ENCODE measurements at regions not wholly inside any gene's neighbourhood (a gene's known extent, or its start where the extent isn't known, plus 50 kb on each side); places are given as distances from the start of the nearest gene placed in this dataset.

GRCh38 chr1:214791961-214792360 lies 189.0 kb downstream of the CENPF start:
- peaks cover 52% of the 10 kb centered on the region for H3K27me3 ChIP-seq (replicated peaks; ENCODE audit: insufficient read depth, low read depth, low read length, poor library complexity)
- intact Hi-C loops (cut with micrococcal nuclease; ENCODE audit: unreplicated experiment), result no loop called here
- no TSS peak for BruUV-seq (replicated peaks)
- no peak overlapping the region for H3K4me3 ChIP-seq (ENCODE audit: low read depth, low read length, poor library complexity, severe bottlenecking)
- ChIA-PET POLR2A (ENCODE audit: low non-redundant PET) (no interaction called here), CTCF (no interaction called here)
- H3K27ac ChIP-seq (ENCODE audit: low read depth, low read length, poor library complexity, severe bottlenecking), result no peak overlapping the region
- DNase-seq (ENCODE audit: low spot score), result no peak
- TF ChIP-seq EZH2 (IDR thresholded peaks at IDR 0.05; ENCODE audit: borderline replicate concordance, low read depth, low read length, poor library complexity, severe bottlenecking), result no peak
- TF ChIP-seq CTCF (conservative IDR thresholded peaks at IDR 0.05; ENCODE audit: low read depth, low read length), result no peak
- no peaks in the 10 kb centered on the region for H3K36me3 ChIP-seq (ENCODE audit: insufficient read depth, low read length, poor library complexity, severe bottlenecking)
- H3K4me1 ChIP-seq (ENCODE audit: insufficient read depth, low read length, poor library complexity, severe bottlenecking), result no peaks in the 10 kb centered on the region
- H3K9me3 ChIP-seq (ENCODE audit: low read depth, low read length, poor library complexity, severe bottlenecking), result no peaks in the 10 kb centered on the region

DNA sequence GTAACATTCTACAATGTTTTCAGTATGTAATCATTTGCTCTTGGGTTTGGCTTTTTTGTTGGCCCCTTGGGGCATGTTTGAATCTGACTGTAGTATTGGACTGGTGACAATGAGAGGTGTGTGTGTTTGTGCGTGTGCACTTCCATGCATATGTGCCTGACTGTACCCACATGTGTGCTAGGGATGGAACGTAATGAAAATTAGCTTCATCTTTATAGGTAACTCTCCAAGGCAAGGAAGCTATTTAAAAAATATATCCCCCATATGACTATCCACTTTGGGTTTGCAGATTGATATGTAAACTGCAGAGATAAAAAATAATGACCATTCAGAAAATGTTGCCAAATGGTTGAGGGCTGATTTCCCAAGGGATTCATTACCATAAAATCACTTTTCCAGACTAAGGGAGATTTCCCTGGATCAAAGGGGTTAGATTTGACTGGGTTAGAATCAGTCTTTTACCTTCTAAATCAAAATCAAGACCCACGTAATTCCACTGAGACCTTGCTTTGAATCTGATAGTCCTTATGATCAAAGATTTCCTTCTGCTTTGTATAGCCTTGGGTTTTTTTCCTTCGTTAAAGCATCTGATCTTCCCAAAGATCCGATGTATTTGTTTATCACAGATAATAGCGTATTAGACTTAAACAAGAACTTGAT lies 189.7 kb downstream of the CENPF start:
- no peak overlapping the region for H3K4me3 ChIP-seq (ENCODE audit: low read depth, low read length, poor library complexity, severe bottlenecking)
- POLR2A ChIA-PET (ENCODE audit: low non-redundant PET), result no interaction called here
- H3K27ac ChIP-seq (ENCODE audit: low read depth, low read length, poor library complexity, severe bottlenecking), result no peak overlapping the region
- CTCF ChIA-PET, result no interaction called here
- TF ChIP-seq EZH2 (IDR thresholded peaks at IDR 0.05; ENCODE audit: borderline replicate concordance, low read depth, low read length, poor library complexity, severe bottlenecking) (no peak), CTCF (conservative IDR thresholded peaks at IDR 0.05; ENCODE audit: low read depth, low read length) (no peak)
- no peak for DNase-seq (ENCODE audit: low spot score)
- peaks cover 53% of the 10 kb centered on the region for H3K27me3 ChIP-seq (replicated peaks; ENCODE audit: insufficient read depth, low read depth, low read length, poor library complexity)
- intact Hi-C loops (cut with micrococcal nuclease; ENCODE audit: unreplicated experiment), result no loop called here
- H3K4me1 ChIP-seq (ENCODE audit: insufficient read depth, low read length, poor library complexity, severe bottlenecking), result no peaks in the 10 kb centered on the region
- H3K36me3 ChIP-seq (ENCODE audit: insufficient read depth, low read length, poor library complexity, severe bottlenecking), result no peaks in the 10 kb centered on the region
- no TSS peak for BruUV-seq (replicated peaks)
- no peaks in the 10 kb centered on the region for H3K9me3 ChIP-seq (ENCODE audit: low read depth, low read length, poor library complexity, severe bottlenecking)

DNA sequence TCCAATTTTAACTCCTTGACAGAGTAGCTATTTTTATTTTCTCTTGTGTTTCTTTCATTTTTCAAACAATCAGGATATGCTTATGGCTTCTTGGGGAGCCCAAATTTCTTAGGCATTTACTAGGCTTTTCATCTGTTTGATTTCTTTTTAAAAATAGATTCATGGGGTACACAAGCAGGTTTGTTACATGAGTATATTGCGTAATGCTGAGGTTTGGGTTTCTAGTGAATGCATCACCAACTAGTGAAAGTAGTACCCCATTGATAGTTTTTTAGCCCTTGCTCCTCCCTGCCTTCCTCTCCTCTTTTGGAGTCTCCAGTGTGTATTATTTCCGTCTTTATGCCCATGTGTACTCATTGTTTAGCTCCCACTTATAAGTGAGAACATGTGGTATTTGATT lies 190.7 kb downstream of the CENPF start:
- H3K36me3 ChIP-seq (ENCODE audit: insufficient read depth, low read length, poor library complexity, severe bottlenecking), result no peaks in the 10 kb centered on the region
- no peak overlapping the region for H3K4me3 ChIP-seq (ENCODE audit: low read depth, low read length, poor library complexity, severe bottlenecking)
- H3K27me3 ChIP-seq (replicated peaks; ENCODE audit: insufficient read depth, low read depth, low read length, poor library complexity), result peaks cover 43% of the 10 kb centered on the region
- intact Hi-C loops (cut with micrococcal nuclease; ENCODE audit: unreplicated experiment), result no loop called here
- H3K27ac ChIP-seq (ENCODE audit: low read depth, low read length, poor library complexity, severe bottlenecking), result no peak overlapping the region
- TF ChIP-seq CTCF (conservative IDR thresholded peaks at IDR 0.05; ENCODE audit: low read depth, low read length) (no peak), EZH2 (IDR thresholded peaks at IDR 0.05; ENCODE audit: borderline replicate concordance, low read depth, low read length, poor library complexity, severe bottlenecking) (no peak)
- no peaks in the 10 kb centered on the region for H3K4me1 ChIP-seq (ENCODE audit: insufficient read depth, low read length, poor library complexity, severe bottlenecking)
- no peak for DNase-seq (ENCODE audit: low spot score)
- POLR2A ChIA-PET (ENCODE audit: low non-redundant PET), result no interaction called here
- BruUV-seq (replicated peaks), result no TSS peak
- CTCF ChIA-PET, result no interaction called here
- H3K9me3 ChIP-seq (ENCODE audit: low read depth, low read length, poor library complexity, severe bottlenecking), result no peaks in the 10 kb centered on the region
